Mucosa of descending colon (tissue), 3 donors: ENCODE measurements at regions not wholly inside any gene's neighbourhood (a gene's known extent, or its start where the extent isn't known, plus 50 kb on each side); places are given as distances from the start of the nearest gene placed in this dataset.

Experiments
- ATAC-seq: fragments of 200-7000 bp; cut with Tn5 transposase; one replicate; pipeline ENCODE4 v1.9.1; 2020; ENCODE audit warnings: mild to moderate bottlenecking, moderate library complexity
- DNase-seq, 3 donors: peaks; one replicate each; pipeline ENCODE4 v3.0.0-alpha.2; 2020
- H3K36me3 ChIP-seq: fragments of 200-600 bp; one replicate; pipeline ENCODE4 v1.8.0; 2021; ENCODE audit warnings: low read depth, mild to moderate bottlenecking
- H3K4me1 ChIP-seq: fragments of 200-600 bp; one replicate; pipeline ENCODE4 v1.8.0; 2021; ENCODE audit warnings: low read depth, mild to moderate bottlenecking
- H3K4me3 ChIP-seq: fragments of 200-600 bp; one replicate; pipeline ENCODE4 v1.8.0; 2021; ENCODE audit warnings: mild to moderate bottlenecking
- H3K9me3 ChIP-seq: fragments of 200-600 bp; one replicate; pipeline ENCODE4 v1.8.0; 2021; ENCODE audit warnings: mild to moderate bottlenecking
- intact Hi-C, 2 donors: fragments of 100-400 bp; cut with DNase I in 1 of 2; cut with micrococcal nuclease in 1 of 2; formaldehyde crosslinking; loops; one replicate each; pipeline versions ENCODE4 v1.11.0 to v1.11.1; 2022; cut with DNase I, micrococcal nuclease
- TF ChIP-seq, protein P1 (sequence below): fragments of 200-600 bp; IDR thresholded peaks from one replicate; pipeline ENCODE4 v1.8.0; 2022; ENCODE audit warnings: antibody characterized with exemption, mild to moderate bottlenecking
- donor health status: DM: no; HTN: no; CAD: no; lungs with moderate emphysema.
- donor health status: DM: no; HTN: no; CAD: no.
- donor health status: DM: no; HTN: yes; CAD: no.

DNA sequence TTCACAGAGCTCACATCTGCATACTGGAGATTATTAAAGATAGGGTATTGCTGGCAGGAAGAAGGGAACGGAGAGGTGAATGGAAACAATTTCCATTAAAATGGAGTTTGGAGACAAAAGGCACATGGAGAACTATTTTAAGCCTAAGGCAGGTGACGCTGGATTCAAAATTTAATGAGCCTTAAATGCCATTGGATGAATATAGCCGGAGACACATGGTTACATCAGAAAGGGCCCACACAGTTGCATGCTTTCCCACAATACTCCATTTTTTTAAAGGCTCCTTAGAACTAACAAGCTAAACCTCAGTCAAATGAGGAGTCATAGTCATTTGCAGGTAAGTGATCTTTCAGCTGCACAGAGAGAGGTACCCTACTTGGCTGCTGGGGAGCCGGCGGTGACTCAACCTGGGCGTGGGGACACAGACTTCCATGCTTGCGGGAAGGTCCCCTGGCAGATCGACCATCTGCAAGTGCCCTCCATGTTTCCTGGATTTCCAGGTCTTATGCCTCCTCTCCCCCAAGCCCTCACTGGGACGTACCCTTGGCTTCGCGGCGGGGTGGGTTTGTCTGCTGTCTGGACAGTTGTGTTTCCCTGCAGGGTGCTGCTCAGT is 259.2 kb downstream of the CBLN1 start:
- TF ChIP-seq, protein P1, sequence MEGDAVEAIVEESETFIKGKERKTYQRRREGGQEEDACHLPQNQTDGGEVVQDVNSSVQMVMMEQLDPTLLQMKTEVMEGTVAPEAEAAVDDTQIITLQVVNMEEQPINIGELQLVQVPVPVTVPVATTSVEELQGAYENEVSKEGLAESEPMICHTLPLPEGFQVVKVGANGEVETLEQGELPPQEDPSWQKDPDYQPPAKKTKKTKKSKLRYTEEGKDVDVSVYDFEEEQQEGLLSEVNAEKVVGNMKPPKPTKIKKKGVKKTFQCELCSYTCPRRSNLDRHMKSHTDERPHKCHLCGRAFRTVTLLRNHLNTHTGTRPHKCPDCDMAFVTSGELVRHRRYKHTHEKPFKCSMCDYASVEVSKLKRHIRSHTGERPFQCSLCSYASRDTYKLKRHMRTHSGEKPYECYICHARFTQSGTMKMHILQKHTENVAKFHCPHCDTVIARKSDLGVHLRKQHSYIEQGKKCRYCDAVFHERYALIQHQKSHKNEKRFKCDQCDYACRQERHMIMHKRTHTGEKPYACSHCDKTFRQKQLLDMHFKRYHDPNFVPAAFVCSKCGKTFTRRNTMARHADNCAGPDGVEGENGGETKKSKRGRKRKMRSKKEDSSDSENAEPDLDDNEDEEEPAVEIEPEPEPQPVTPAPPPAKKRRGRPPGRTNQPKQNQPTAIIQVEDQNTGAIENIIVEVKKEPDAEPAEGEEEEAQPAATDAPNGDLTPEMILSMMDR = no peak
- no peaks in the 10 kb centered on the region for H3K4me1 ChIP-seq
- H3K9me3 ChIP-seq = no peaks in the 10 kb centered on the region
- DNase-seq (no peak), ATAC-seq (no peak)
- no peaks in the 10 kb centered on the region for H3K36me3 ChIP-seq
- intact Hi-C loops = no loop called here
- H3K4me3 ChIP-seq = no peak overlapping the region

DNA sequence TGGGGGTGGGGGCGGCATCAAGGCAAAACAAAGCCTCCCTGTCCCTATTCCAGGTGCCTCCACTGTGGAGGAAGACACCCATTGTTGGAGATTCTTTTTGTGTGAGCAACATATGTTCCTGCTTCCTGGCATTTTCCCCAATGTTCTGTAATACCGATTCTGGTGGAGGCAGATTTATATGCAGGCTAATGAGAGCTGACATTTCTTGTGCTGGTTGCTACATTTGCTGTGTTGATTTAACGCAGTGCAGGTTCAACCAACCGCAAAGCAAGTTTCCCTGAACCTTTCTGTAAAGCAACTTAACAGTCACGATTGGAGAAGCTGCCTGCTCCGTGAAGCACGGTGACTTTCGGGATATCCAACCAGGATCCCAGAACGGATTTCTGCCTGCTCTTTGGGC is 260.5 kb downstream of the CBLN1 start:
- DNase-seq (no peak), ATAC-seq (no peak)
- intact Hi-C loops = no loop called here

GRCh38 chr16:49020436-49020835 is 261.2 kb downstream of the CBLN1 start:
- H3K36me3 ChIP-seq = no peaks in the 10 kb centered on the region
- no peak overlapping the region for H3K4me3 ChIP-seq
- no peaks in the 10 kb centered on the region for H3K9me3 ChIP-seq
- DNase-seq (no peak), ATAC-seq (no peak)
- TF ChIP-seq, protein P1 = no peak
- intact Hi-C loops = no loop called here
- H3K4me1 ChIP-seq = no peaks in the 10 kb centered on the region

More for the DNA sequence above, 260.5 kb downstream of the CBLN1 start:
- H3K9me3 ChIP-seq = no peaks in the 10 kb centered on the region
- TF ChIP-seq, protein P1 = no peak
- no peak overlapping the region for H3K4me3 ChIP-seq
- H3K36me3 ChIP-seq = no peaks in the 10 kb centered on the region
- no peaks in the 10 kb centered on the region for H3K4me1 ChIP-seq

GRCh38 chr16:49019831-49020230 is 261.8 kb downstream of the CBLN1 start:
- no peaks in the 10 kb centered on the region for H3K4me1 ChIP-seq
- TF ChIP-seq, protein P1 = no peak
- intact Hi-C loops = no loop called here
- ATAC-seq (peak; percentile 36), DNase-seq (no peak)
- H3K9me3 ChIP-seq = no peaks in the 10 kb centered on the region
- H3K4me3 ChIP-seq = no peak overlapping the region
- no peaks in the 10 kb centered on the region for H3K36me3 ChIP-seq

DNA sequence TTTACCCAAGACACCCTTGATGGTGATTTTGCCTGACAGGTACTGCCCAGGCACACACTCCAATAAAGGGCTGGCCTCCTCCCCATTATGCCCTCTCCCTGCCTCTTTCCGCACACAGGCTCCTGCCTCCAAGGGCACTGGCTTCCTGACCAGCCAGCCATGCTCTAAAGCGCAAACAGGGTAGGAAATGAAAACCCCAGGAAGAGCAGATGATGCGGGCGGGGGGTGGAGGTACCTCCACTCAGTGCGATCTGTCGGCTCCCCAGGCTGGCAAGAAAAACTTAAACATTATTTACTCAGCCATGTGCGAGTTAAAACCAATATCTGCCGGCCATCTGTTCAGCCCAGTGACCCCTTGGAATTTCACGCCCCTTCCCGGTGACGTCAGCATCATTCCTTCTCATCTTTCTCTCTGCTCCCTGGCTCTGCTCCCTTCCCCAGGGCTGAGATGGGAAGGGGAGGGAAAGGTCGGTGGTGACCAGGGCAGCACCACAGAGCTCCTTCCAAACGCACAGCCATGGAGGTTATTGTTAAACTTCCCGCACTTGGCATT is 262.5 kb downstream of the CBLN1 start:
- TF ChIP-seq, protein P1 = no peak
- Histone ChIP-seq H3K4me1 (no peaks in the 10 kb centered on the region), H3K4me3 (no peak overlapping the region), H3K36me3 (no peaks in the 10 kb centered on the region), H3K9me3 (no peaks in the 10 kb centered on the region)
- DNase-seq (no peak), ATAC-seq (no peak)
- intact Hi-C loops = no loop called here
